22Rv1 (cell line): ENCODE measurements at regions not wholly inside any gene's neighbourhood (a gene's known extent, or its start where the extent isn't known, plus 50 kb on each side); places are given as distances from the start of the nearest gene placed in this dataset.

Source experiments
- H3K27ac ChIP-seq: fragments of 450-650 bp; 2 replicates; pipeline ENCODE4 v1.5.1; 2017
- ZFX ChIP-seq: fragments of 450-650 bp; IDR thresholded peaks from 2 replicates; pipeline ENCODE4 v1.6.1; 2017; ENCODE audit warnings: antibody characterized with exemption, borderline replicate concordance
- TF ChIP-seq, protein P1 (sequence below): fragments of 450-650 bp; IDR thresholded peaks from 2 replicates; pipeline ENCODE4 v1.5.1; 2017; ENCODE audit warnings: mild to moderate bottlenecking

DNA sequence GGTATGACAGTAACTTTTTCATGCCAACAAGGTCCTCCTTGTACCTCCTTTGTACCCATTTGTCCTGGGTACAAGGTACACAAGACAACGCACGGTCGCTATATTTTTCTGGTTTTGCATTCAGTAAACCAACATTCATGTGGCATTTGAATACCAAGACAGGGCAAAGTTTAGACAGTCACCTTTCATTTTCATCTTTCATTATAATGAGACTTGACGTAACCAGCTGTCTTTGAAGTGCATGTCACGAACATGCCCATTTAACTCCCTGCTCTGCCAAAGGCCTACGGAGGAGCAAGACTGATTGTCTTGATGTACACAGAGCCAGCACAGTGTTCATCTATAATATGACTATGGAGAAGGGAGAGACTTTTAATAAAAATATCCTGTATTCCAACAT, 91.0 kb downstream of the SETD4 start:
- TF ChIP-seq, protein P1, sequence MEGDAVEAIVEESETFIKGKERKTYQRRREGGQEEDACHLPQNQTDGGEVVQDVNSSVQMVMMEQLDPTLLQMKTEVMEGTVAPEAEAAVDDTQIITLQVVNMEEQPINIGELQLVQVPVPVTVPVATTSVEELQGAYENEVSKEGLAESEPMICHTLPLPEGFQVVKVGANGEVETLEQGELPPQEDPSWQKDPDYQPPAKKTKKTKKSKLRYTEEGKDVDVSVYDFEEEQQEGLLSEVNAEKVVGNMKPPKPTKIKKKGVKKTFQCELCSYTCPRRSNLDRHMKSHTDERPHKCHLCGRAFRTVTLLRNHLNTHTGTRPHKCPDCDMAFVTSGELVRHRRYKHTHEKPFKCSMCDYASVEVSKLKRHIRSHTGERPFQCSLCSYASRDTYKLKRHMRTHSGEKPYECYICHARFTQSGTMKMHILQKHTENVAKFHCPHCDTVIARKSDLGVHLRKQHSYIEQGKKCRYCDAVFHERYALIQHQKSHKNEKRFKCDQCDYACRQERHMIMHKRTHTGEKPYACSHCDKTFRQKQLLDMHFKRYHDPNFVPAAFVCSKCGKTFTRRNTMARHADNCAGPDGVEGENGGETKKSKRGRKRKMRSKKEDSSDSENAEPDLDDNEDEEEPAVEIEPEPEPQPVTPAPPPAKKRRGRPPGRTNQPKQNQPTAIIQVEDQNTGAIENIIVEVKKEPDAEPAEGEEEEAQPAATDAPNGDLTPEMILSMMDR: no peak
- no peak for TF ChIP-seq ZFX
- H3K27ac ChIP-seq: no peak overlapping the region

DNA sequence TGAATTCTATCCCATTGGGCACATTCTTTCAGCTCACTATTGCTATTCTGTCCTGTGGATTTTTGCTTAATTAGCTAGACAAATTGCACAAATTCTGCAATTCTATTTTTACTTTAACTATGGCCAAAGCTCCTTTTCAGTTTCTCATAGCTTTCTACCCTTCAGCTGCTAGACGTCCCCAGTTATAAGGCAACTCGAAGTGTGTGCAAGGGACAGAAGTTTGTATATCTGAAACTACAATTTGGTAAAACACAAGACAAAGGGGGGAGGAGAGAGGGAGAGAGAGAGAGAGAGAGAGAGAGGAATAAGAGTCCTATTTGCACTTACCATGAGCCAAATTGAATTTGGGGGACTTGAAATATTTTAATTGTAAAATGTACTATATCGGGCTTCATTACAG, 91.8 kb downstream of the SETD4 start:
- TF ChIP-seq, protein P1: no peak
- TF ChIP-seq ZFX: no peak
- no peak overlapping the region for H3K27ac ChIP-seq

DNA sequence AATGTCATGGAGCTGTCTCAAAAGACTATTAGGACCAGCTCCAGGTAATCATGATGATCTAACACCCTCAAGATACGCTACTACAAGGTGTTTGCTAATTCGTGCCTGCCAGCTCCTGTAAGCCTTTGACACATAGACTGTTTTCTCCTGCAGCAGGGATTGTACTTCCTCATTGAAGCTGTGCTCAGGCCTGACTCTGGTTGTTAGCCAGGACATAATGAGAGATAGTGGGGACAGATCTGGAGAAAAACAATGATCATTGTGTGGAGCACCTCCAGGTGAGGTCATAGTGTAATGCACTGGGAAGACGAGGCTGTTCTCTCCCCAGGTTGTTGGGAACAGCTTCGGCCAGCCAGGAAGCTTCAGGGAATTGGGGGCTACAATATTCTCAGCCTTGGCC, 94.6 kb downstream of the SETD4 start:
- TF ChIP-seq ZFX: no peak
- TF ChIP-seq, protein P1: no peak
- H3K27ac ChIP-seq: no peak overlapping the region

DNA sequence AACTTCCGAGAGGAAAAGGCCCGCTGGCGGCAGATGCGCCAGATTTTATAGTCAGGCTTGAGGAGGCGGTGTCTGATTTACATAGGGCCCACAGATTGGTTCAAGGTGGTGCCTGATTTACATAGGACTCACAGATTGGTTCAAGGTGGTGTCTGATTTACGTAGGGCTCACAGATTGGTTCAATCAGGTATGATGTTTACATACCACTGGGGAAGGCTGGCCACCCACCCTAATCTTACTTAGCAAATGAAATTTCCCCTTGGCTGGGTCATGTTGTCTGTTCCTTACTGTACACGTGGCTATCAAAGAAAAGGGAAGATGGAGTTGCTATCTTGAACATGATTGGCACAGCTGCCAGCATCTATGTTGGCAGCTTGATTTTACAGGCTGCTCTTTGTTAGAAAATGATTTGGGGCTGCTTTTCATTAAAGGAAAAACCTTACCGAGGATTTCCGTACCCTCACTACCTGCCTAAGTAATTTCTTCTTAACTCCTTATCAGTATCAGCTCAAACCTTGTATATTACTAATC, 96.3 kb downstream of the SETD4 start:
- no peak overlapping the region for H3K27ac ChIP-seq
- TF ChIP-seq ZFX: no peak
- TF ChIP-seq, protein P1: no peak

DNA sequence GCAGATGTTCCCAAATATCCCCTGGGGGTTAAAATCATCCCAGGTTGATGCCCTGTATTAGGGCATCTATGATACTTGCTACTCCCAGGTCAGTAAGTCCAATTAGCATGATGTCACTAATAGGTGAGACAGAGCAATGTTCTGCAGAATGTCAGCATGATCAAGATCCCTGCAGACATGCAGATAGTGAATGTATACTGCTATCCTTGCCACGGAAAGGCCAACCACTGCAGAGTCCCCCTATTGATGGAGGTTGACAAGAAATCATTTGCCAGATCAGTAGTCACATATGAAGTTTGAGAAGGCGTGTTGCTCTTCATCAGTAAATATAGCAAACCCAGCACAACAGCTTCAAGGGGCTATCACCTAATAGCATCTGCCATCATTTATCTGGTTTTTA, 97.4 kb downstream of the SETD4 start:
- TF ChIP-seq ZFX: no peak
- TF ChIP-seq, protein P1: no peak

DNA sequence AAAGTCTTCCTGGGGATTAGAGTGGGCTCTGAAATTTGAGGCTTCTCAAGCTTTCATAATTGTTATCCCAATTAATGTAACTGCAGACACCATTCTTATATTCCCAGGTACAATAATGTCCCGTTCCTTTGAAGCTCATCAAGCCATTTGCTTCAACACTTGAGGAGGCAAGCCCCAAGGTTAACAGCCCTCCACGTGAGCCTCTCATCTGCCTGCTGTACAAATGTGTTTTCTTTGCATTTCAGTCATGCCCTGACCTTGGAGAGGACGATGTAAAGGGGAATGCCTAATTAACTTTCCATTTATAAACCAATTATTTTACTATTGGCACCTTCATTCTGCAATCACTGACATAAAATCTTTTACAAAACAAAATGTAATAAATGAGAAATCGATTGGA, 106.3 kb downstream of the SETD4 start:
- no peak overlapping the region for H3K27ac ChIP-seq
- TF ChIP-seq, protein P1: no peak
- no peak for TF ChIP-seq ZFX

More for the DNA sequence above, 97.4 kb downstream of the SETD4 start:
- H3K27ac ChIP-seq: no peak overlapping the region

DNA sequence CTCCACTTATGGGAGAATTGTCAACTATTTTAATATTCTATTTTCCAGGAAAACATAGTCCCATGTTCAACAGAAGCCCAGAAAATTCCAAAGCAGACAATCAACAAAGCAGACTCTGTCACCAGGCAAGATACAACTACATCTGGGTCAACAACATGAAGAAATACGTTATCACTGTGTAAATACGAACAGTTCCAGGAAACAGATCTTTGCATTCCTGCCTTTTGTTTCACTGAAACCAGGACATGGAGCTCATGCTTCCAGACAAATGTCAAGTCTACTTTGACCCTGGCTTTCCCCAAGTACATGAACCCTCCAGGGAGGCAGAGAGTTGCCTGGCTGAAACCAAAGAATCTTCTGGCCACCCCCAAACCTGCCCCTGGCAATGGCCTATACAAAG, 106.7 kb downstream of the SETD4 start:
- no peak overlapping the region for H3K27ac ChIP-seq
- TF ChIP-seq ZFX: no peak
